ENCODE measurements at regions not wholly inside any gene's neighbourhood (a gene's known extent, or its start where the extent isn't known, plus 50 kb on each side); places are given as distances from the start of the nearest gene placed in this dataset.

- no peak for DNase-seq
These were observed 76.8 kb upstream of the CIBAR2 start for GRCh38 chr16:85188822-85189672.

GRCh38 chr16:85190572-85190971 is 78.3 kb upstream of the CIBAR2 start:
- no peak for DNase-seq

GRCh38 chr16:85191341-85191965 is 79.2 kb upstream of the CIBAR2 start:
- no peak for DNase-seq

- DNase-seq = no peak
These were observed 80.2 kb upstream of the CIBAR2 start for GRCh38 chr16:85192238-85193114.

- no peak for DNase-seq
These were observed 80.8 kb upstream of the CIBAR2 start for GRCh38 chr16:85193115-85193493.

- no peak for DNase-seq
These were observed 81.6 kb upstream of the CIBAR2 start for GRCh38 chr16:85193876-85194275.

- DNase-seq = no peak
These were observed 82.3 kb upstream of the CIBAR2 start for GRCh38 chr16:85194307-85195270.

GRCh38 chr16:85195271-85195647 is 83.0 kb upstream of the CIBAR2 start:
- DNase-seq = no peak

- DNase-seq = no peak
These were observed 83.9 kb upstream of the CIBAR2 start for GRCh38 chr16:85195900-85196772.

- no peak for DNase-seq
These were observed 84.7 kb upstream of the CIBAR2 start for GRCh38 chr16:85196976-85197375.

- no peak for DNase-seq
These were observed 85.6 kb upstream of the CIBAR2 start for GRCh38 chr16:85197611-85198566.

GRCh38 chr16:85199069-85199725 is 86.9 kb upstream of the CIBAR2 start:
- DNase-seq = no peak

GRCh38 chr16:85199880-85200279 is 87.6 kb upstream of the CIBAR2 start:
- no peak for DNase-seq

- DNase-seq = no peak
These were observed 88.4 kb upstream of the CIBAR2 start for GRCh38 chr16:85200471-85201278.

GRCh38 chr16:85201574-85201973 is 89.3 kb upstream of the CIBAR2 start:
- no peak for DNase-seq

- DNase-seq = no peak
These were observed 89.9 kb upstream of the CIBAR2 start for GRCh38 chr16:85202051-85202601.

- no peak for DNase-seq
These were observed 90.6 kb upstream of the CIBAR2 start for GRCh38 chr16:85202631-85203461.

Measured in activated CD4-positive, alpha-beta T cell treated with anti-CD3 and anti-CD28 coated beads for 4 hours (primary cell).